ENCODE measurements at regions not wholly inside any gene's neighbourhood (a gene's known extent, or its start where the extent isn't known, plus 50 kb on each side); places are given as distances from the start of the nearest gene placed in this dataset.

- no peak overlapping the region for H3K27ac Mint-ChIP-seq
- Histone ChIP-seq H3K27ac (ENCODE audit: low read depth) (no peak overlapping the region), H3K27me3 (ENCODE audit: insufficient read depth) (no peaks in the 10 kb centered on the region), H2AFZ (no peak overlapping the region), H3K36me3 (ENCODE audit: insufficient read depth) (no peaks in the 10 kb centered on the region), H3F3A (replicated peaks; ENCODE audit: low read depth) (no peaks in the 10 kb centered on the region), H3K79me2 (replicated peaks; ENCODE audit: insufficient read depth) (no peaks in the 10 kb centered on the region), H4K20me1 (replicated peaks; ENCODE audit: insufficient read depth) (no peaks in the 10 kb centered on the region), H3K4me3 (no peak overlapping the region), H3K4me2 (no peak overlapping the region), H3K9me2 (ENCODE audit: insufficient read depth) (no peaks in the 10 kb centered on the region; the same call in 1 of the 2 replicates), H3K4me1 (ENCODE audit: insufficient read depth) (no peaks in the 10 kb centered on the region)
- H3K9me3 Mint-ChIP-seq, result no peaks in the 10 kb centered on the region
- no peak overlapping the region for H3K4me3 Mint-ChIP-seq
- ATAC-seq (no peak), DNase-seq (ENCODE audit: low spot score) (no peak)
- TF ChIP-seq EZH2phosphoT487 (IDR thresholded peaks at IDR 0.05; ENCODE audit: unreplicated experiment) (no peak), ETS1 (IDR thresholded peaks at IDR 0.05) (no peak), JUNB (IDR thresholded peaks at IDR 0.05; ENCODE audit: unreplicated experiment) (no peak), ZNF114 (CRISPR knock-in tag; IDR thresholded peaks at IDR 0.05) (no peak), CREB1 (CRISPR knock-in tag; IDR thresholded peaks at IDR 0.05; ENCODE audit: low read depth) (no peak), EZH2 (IDR thresholded peaks at IDR 0.05; ENCODE audit: low read depth, unreplicated experiment) (no peak), CTCF (conservative IDR thresholded peaks at IDR 0.05; ENCODE audit: low read depth in 2 of 2) (no peak), REST (IDR thresholded peaks at IDR 0.05; ENCODE audit: unreplicated experiment) (no peak), NANOG (IDR thresholded peaks at IDR 0.05; ENCODE audit: borderline replicate concordance) (no peak), POLR2AphosphoS5 (IDR thresholded peaks at IDR 0.05; ENCODE audit: low read depth) (no peak), ZNF331 (CRISPR knock-in tag; IDR thresholded peaks at IDR 0.05; ENCODE audit: low read depth) (no peak), STAT1 (IDR thresholded peaks at IDR 0.05; ENCODE audit: unreplicated experiment) (no peak), ZNF462 (CRISPR knock-in tag; IDR thresholded peaks at IDR 0.05) (no peak)
- H3K4me1 Mint-ChIP-seq, result peaks cover 4% of the 10 kb centered on the region; the same call in 2 of the 3 replicates
- no peaks in the 10 kb centered on the region for H3K27me3 Mint-ChIP-seq (ENCODE audit: insufficient read depth, low read depth, poor library complexity)
- no peaks in the 10 kb centered on the region for H3K36me3 Mint-ChIP-seq (ENCODE audit: low read depth)
Observed at GRCh38 chr13:58869566-58869965, 1238.0 kb downstream of the PCDH17 start.

Data from GM23338 (cell line).